ENCODE measurements at regions not wholly inside any gene's neighbourhood (a gene's known extent, or its start where the extent isn't known, plus 50 kb on each side); places are given as distances from the start of the nearest gene placed in this dataset.

- H3K27ac ChIP-seq, result no peak overlapping the region
- no peak overlapping the region for H3K4me3 ChIP-seq
Observed at GRCh38 chr3:154050766-154051165, 70.4 kb upstream of the ARHGEF26 start.

- H3K4me3 ChIP-seq, result no peak overlapping the region
- H3K27ac ChIP-seq, result peak overlapping the region in 7 of 21 experiments; percentile 0 to 62 (median 34)
Observed at GRCh38 chr3:154059833-154060232, 61.4 kb upstream of the ARHGEF26 start.

- H3K4me3 ChIP-seq, result no peak overlapping the region
- peak overlapping the region in 8 of 21 experiments; percentile 0 to 62 (median 30) for H3K27ac ChIP-seq
Observed at GRCh38 chr3:154060238-154061000, 60.8 kb upstream of the ARHGEF26 start.

- peak overlapping the region in 2 of 21 experiments; percentile 7 to 40 for H3K27ac ChIP-seq
- H3K4me3 ChIP-seq, result no peak overlapping the region
Observed at GRCh38 chr3:154061001-154061370, 60.2 kb upstream of the ARHGEF26 start.

- no peak overlapping the region for H3K27ac ChIP-seq
- H3K4me3 ChIP-seq, result no peak overlapping the region
Observed at GRCh38 chr3:154062513-154062912, 58.7 kb upstream of the ARHGEF26 start.

GRCh38 chr3:154071146-154071545 lies 50.0 kb upstream of the ARHGEF26 start:
- Histone ChIP-seq H3K27ac (no peak overlapping the region), H3K4me3 (no peak overlapping the region)
